ENCODE measurements at regions not wholly inside any gene's neighbourhood (a gene's known extent, or its start where the extent isn't known, plus 50 kb on each side); places are given as distances from the start of the nearest gene placed in this dataset.

DNA sequence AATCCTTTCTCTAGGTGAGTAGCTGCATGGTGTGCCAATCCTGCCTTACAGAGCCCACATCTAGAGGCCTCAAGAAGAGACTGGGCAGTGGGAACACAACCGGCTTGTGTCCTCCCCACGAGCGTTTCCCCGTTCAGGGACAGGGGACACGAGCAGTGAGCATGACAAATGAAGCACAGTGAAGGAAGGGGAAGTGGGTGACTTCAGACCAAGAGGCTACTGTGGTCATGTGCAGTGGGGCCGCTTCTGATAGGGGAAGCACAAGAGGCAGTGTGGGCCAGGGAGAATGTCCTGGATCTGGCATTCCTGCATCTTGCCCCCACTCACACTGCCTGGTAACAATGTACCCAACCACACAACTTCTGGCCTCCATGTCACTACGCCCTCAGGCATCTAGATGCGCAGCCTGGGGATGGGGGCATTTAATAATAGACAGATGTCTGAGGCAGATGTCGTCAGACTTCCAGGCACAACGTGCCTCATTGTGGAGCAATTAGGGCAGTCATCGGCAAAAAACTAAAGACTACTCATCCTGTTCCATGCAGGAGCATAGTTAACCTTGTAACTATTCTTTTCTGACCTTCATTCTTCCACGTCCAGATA lies 155.6 kb upstream of the NBPF11 start:
- TF ChIP-seq POLR2AphosphoS5 (IDR thresholded peaks at IDR 0.05; ENCODE audit: low read depth, low read length) (no peak), SIN3A (IDR thresholded peaks at IDR 0.05; ENCODE audit: borderline replicate concordance, insufficient read depth, low read length) (no peak), REST (IDR thresholded peaks at IDR 0.05; ENCODE audit: insufficient read depth in 1 of 2, low read depth in 2 of 2, low read length in 2 of 2) (no peak)
